ENCODE measurements at regions not wholly inside any gene's neighbourhood (a gene's known extent, or its start where the extent isn't known, plus 50 kb on each side); places are given as distances from the start of the nearest gene placed in this dataset.

DNA sequence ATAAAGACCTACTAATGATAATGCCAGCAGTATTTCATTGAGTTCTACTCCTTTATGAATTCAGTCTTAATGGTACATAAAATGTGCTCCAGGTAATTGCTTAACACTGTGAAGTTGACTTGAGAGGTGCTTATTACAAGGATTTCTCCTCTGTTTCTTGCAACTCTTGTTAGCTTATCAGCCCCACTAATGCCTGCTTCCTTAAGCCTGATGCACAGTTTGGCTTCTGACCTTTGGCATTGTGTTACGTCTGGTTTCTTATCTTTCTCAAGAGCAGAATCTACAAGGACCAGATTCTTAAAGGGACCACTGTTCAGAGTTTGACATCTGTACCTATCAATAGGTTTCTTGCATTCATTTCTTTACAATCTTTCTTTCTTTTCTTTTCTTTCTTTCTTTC is 223.9 kb upstream of the CWC22 start:
- peak in 1 of 2 donors; percentile 24 for DNase-seq (ENCODE audit: low read depth in 2 of 2)
- H3K4me3 ChIP-seq (replicated peaks in 1 of 2; ENCODE audit: low read depth in 2 of 2, low read length in 2 of 2): no peak overlapping the region
- no peak for TF ChIP-seq CTCF (IDR thresholded peaks at IDR 0.05; ENCODE audit: low read depth, low read length)

DNA sequence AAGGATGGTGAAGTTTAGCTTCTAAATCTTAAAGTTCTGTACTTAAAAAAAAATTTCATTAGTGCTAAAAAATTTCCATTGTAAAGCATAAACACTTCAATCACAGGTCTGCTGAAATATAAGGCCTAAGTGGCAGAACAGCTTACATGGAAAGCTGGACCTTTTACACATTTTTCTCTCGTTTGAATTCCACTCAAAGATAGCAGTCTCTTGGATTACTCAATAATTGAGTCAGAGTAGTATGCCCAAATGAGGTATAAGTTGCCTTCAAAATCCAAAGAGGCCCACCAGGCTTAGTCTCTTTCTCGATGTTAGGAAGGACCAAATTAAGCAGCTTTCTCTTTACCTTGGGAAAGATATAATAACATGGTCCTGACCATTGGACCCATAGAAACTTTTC is 220.4 kb upstream of the CWC22 start:
- TF ChIP-seq CTCF (IDR thresholded peaks at IDR 0.05; ENCODE audit: low read depth, low read length): no peak
- no peak overlapping the region for H3K4me3 ChIP-seq (replicated peaks in 1 of 2; ENCODE audit: low read depth in 2 of 2, low read length in 2 of 2)
- peak; percentile 15 to 62 for DNase-seq (ENCODE audit: low read depth in 2 of 2)

- TF ChIP-seq CTCF (IDR thresholded peaks at IDR 0.05; ENCODE audit: low read depth, low read length): no peak
- no peak overlapping the region for H3K4me3 ChIP-seq (replicated peaks in 1 of 2; ENCODE audit: low read depth in 2 of 2, low read length in 2 of 2)
- no peak for DNase-seq (ENCODE audit: low read depth in 2 of 2)
Measured at GRCh38 chr2:180225118-180225517, 218.0 kb upstream of the CWC22 start.

GRCh38 chr2:180222644-180223043 is 215.5 kb upstream of the CWC22 start:
- TF ChIP-seq CTCF (IDR thresholded peaks at IDR 0.05; ENCODE audit: low read depth, low read length): no peak
- peak; percentile 87 to 94 for DNase-seq (ENCODE audit: low read depth in 2 of 2)
- no peak overlapping the region for H3K4me3 ChIP-seq (replicated peaks in 1 of 2; ENCODE audit: low read depth in 2 of 2, low read length in 2 of 2)

DNA sequence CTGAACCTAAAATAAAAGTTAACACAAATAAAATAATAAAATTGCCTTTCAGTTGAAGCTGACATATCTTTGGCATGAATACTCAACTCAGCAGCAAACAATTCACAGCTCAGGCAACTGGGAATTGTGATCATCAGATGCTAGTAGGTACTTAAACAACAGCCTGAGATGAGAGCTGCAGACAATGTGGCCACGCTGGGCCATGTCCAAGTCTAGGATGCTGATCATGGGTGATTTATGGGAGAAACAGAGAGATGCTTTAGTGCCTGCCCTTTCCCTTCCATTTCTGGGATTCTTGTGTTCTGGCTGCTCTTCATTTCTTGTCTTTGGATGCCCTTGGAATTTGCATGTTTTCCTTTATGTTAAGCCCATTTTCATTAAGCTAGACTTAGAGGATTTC is 212.4 kb upstream of the CWC22 start:
- TF ChIP-seq CTCF (IDR thresholded peaks at IDR 0.05; ENCODE audit: low read depth, low read length): no peak
- H3K4me3 ChIP-seq (replicated peaks in 1 of 2; ENCODE audit: low read depth in 2 of 2, low read length in 2 of 2): no peak overlapping the region
- DNase-seq (ENCODE audit: low read depth in 2 of 2): peak in 1 of 2 donors; percentile 39

- H3K4me3 ChIP-seq (replicated peaks in 1 of 2; ENCODE audit: low read depth in 2 of 2, low read length in 2 of 2): no peak overlapping the region
- peak; percentile 54 to 68 for DNase-seq (ENCODE audit: low read depth in 2 of 2)
- no peak for TF ChIP-seq CTCF (IDR thresholded peaks at IDR 0.05; ENCODE audit: low read depth, low read length)
Measured at GRCh38 chr2:180208841-180209240, 201.7 kb upstream of the CWC22 start.

DNA sequence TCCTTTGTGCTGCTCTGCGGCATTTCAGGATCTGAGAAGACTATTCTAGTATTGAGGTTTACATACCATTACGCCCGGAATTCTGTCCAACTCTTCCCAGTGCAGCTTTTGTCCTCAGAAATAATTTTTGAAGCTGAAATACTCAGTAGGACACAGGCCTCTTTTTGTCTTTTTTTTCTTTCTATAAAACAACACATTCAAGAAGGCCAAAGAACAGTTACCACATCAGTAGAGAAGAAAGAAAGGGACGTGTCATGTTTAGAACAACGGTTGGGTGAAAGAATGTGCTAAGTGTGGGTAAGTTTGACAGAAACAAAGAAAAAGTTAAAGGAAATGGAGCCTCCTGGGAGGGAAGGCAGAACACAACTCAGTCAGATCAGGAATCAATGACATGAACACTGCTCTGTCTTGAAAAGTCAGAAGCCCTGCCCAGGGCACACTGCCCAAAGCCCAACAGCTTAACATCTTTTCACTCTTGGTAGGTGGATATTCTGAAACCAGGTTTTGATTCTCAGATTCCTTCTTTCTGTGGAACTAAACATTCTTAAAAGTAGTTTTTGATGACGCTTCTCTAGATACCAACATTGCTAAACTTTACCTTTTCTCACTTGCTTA is 198.6 kb upstream of the CWC22 start:
- no peak for TF ChIP-seq CTCF (IDR thresholded peaks at IDR 0.05; ENCODE audit: low read depth, low read length)
- peak in 1 of 2 donors; percentile 3 for DNase-seq (ENCODE audit: low read depth in 2 of 2)
- H3K4me3 ChIP-seq (replicated peaks in 1 of 2; ENCODE audit: low read depth in 2 of 2, low read length in 2 of 2): no peak overlapping the region

All from cardiac fibroblast (primary cell).